GM11168 (cell line): ENCODE measurements at regions not wholly inside any gene's neighbourhood (a gene's known extent, or its start where the extent isn't known, plus 50 kb on each side); places are given as distances from the start of the nearest gene placed in this dataset.
"Not testable (repeated sequence)": the region's sequence is repeated elsewhere in the genome, so short reads cannot be mapped to it uniquely, and the experiment has no call there.

Experiments
- in situ Hi-C: fragments of 300-500 bp; cut with MboI; formaldehyde crosslinking; loops from one replicate; pipeline ENCODE4 v1.12.0; 2022; ENCODE audit warnings: low sequenced_read_pairs; ENCODE audit not compliant: unreplicated experiment

GRCh38 chr1:55443175-55443915 is 228.2 kb upstream of the USP24 start:
- in situ Hi-C loops = no loop called here

- in situ Hi-C loops = no loop called here
These were observed 226.3 kb upstream of the USP24 start for GRCh38 chr1:55441489-55441888.

GRCh38 chr1:55437692-55438091 is 222.5 kb upstream of the USP24 start:
- in situ Hi-C loops = no loop called here

GRCh38 chr1:55430720-55431119 is 215.6 kb upstream of the USP24 start:
- in situ Hi-C loops = not testable (repeated sequence)

GRCh38 chr1:55430206-55430605 is 215.0 kb upstream of the USP24 start:
- in situ Hi-C loops = not testable (repeated sequence)

- in situ Hi-C loops = no loop called here
These were observed 214.1 kb upstream of the USP24 start for GRCh38 chr1:55428944-55429931.

- in situ Hi-C loops = no loop called here
These were observed 213.1 kb upstream of the USP24 start for GRCh38 chr1:55428231-55428630.

GRCh38 chr1:55427606-55428005 is 212.4 kb upstream of the USP24 start:
- in situ Hi-C loops = no loop called here

GRCh38 chr1:55426619-55427018 is 211.5 kb upstream of the USP24 start:
- in situ Hi-C loops = no loop called here

- in situ Hi-C loops = no loop called here
These were observed 211.0 kb upstream of the USP24 start for GRCh38 chr1:55426156-55426555.

- in situ Hi-C loops = no loop called here
These were observed 210.3 kb upstream of the USP24 start for GRCh38 chr1:55425310-55425930.

GRCh38 chr1:55423376-55423775 is 208.2 kb upstream of the USP24 start:
- in situ Hi-C loops = no loop called here

GRCh38 chr1:55420929-55421716 is 206.0 kb upstream of the USP24 start:
- in situ Hi-C loops = no loop called here

- in situ Hi-C loops = no loop called here
These were observed 204.9 kb upstream of the USP24 start for GRCh38 chr1:55420026-55420425.

GRCh38 chr1:55418208-55419000 is 203.2 kb upstream of the USP24 start:
- in situ Hi-C loops = no loop called here

- in situ Hi-C loops = no loop called here
These were observed 201.1 kb upstream of the USP24 start for GRCh38 chr1:55416164-55416842.

- in situ Hi-C loops = no loop called here
These were observed 198.1 kb upstream of the USP24 start for GRCh38 chr1:55413286-55413685.

- in situ Hi-C loops = no loop called here
These were observed 196.9 kb upstream of the USP24 start for GRCh38 chr1:55412060-55412459.
